K562 (cell line): ENCODE measurements at regions not wholly inside any gene's neighbourhood (a gene's known extent, or its start where the extent isn't known, plus 50 kb on each side); places are given as distances from the start of the nearest gene placed in this dataset.

ENCODE experiments used
- ATAC-seq: fragments of 200-7000 bp; cut with Tn5 transposase; 3 replicates; pipeline ENCODE4 v1.9.1; 2020; ENCODE audit warnings: moderate library complexity
- BruUV-seq: library from RNA; stranded (reverse); fragments of 400-500 nt; replicated peaks from 2 replicates; lab custom pipeline; 2021; lab: Mats Ljungman, UMichigan
- CTCF ChIA-PET: fragments of 300-600 bp; formaldehyde crosslinking; extraction: SDS; loops from one replicate; lab custom pipeline; 2021; ENCODE audit warnings: low intra/inter-chr PET ratio; lab: Yijun Ruan, JAX
- POLR2A ChIA-PET: fragments of 300-600, 350-650 bp; sonication (Branson Sonifier 250); formaldehyde crosslinking; extraction: SDS; loops from one replicate; lab custom pipeline; 2021; ENCODE audit warnings: antibody characterized with exemption, inconsistent platforms; lab: Yijun Ruan, JAX
- DNase-seq, 4 experiments: peaks; one replicate each; pipeline versions ENCODE4 v3.0.0 to v3.0.0-alpha.2; 2011 to 2018; ENCODE audit warnings: low spot score in 3 of 4, mixed read lengths in 3 of 4; ENCODE audit errors: extremely low read depth in 1 of 4
- FAIRE-seq: peaks from 2 replicates; lab custom pipeline; 2011; peaks lifted over from hg19 to GRCh38; lab: Jason Lieb, UNC
- H2AFZ ChIP-seq: 2 replicates; pipeline ENCODE4 v1.6.0; 2011; ENCODE audit warnings: low read depth, low read length, control low read depth, inconsistent platforms
- H3K27ac ChIP-seq: fragments of 200-600 bp; 3 replicates; pipeline ENCODE4 v1.8.0; 2011; ENCODE audit warnings: low read depth, mild to moderate bottlenecking, control low read depth, inconsistent platforms, low read length, moderate library complexity, mixed read lengths; ENCODE audit errors: extremely low read depth
- H3K27me3 ChIP-seq, 2 experiments: fragments of 300-600 bp in 1 of 2; 2 replicates in 1 of 2; 3 replicates in 1 of 2; pipeline versions ENCODE4 v1.6.0 to v1.8.0; 2011; ENCODE audit warnings: inconsistent platforms in 2 of 2, low read length in 2 of 2, mild to moderate bottlenecking in 1 of 2, mixed read lengths in 1 of 2, moderate library complexity in 1 of 2; ENCODE audit not compliant: control insufficient read depth in 2 of 2, insufficient read depth in 2 of 2
- H3K36me3 ChIP-seq: fragments of 300-600 bp; 3 replicates; pipeline ENCODE4 v1.8.0; 2011; ENCODE audit warnings: mild to moderate bottlenecking, low read length, inconsistent platforms; ENCODE audit not compliant: control insufficient read depth, insufficient read depth
- H3K4me1 ChIP-seq, 2 experiments: fragments of 200-600 bp in 1 of 2; replicated peaks in 1 of 2; 2 replicates in 1 of 2; 3 replicates in 1 of 2; pipeline versions ENCODE4 v1.5.1 to v1.8.0; 2011; ENCODE audit warnings: inconsistent platforms in 2 of 2, low read length in 2 of 2, mild to moderate bottlenecking in 1 of 2, mixed read lengths in 1 of 2, moderate library complexity in 1 of 2; ENCODE audit not compliant: control insufficient read depth in 2 of 2, insufficient read depth in 2 of 2
- H3K4me2 ChIP-seq: 2 replicates; pipeline ENCODE4 v1.6.1; 2011; ENCODE audit warnings: low read length, control low read depth, inconsistent platforms, mixed read lengths; ENCODE audit not compliant: insufficient read depth
- H3K4me3 ChIP-seq: fragments of 200-600 bp; sonication (generic), shearing (Covaris generic); 2 replicates; pipeline ENCODE4 v1.5.1; 2016; ENCODE audit warnings: control low read depth, inconsistent platforms
- H3K79me2 ChIP-seq: fragments of 200-600 bp; 3 replicates; pipeline ENCODE4 v1.8.0; 2011; ENCODE audit warnings: low read length, inconsistent platforms; ENCODE audit not compliant: control insufficient read depth, insufficient read depth
- H3K9ac ChIP-seq, 2 experiments: 2 replicates each; pipeline versions ENCODE4 v1.6.0 to v1.6.1; 2011; ENCODE audit warnings: low read depth in 2 of 2, low read length in 2 of 2, control low read depth in 1 of 2, inconsistent platforms in 1 of 2, mild to moderate bottlenecking in 1 of 2, mixed read lengths in 1 of 2; ENCODE audit not compliant: insufficient read depth in 1 of 2
- H3K9me1 ChIP-seq: one replicate; pipeline ENCODE4 v1.6.0; 2011; ENCODE audit warnings: inconsistent platforms, mild to moderate bottlenecking, low read length, moderate library complexity; ENCODE audit not compliant: control insufficient read depth, insufficient read depth
- H3K9me3 ChIP-seq: replicated peaks from 2 replicates; pipeline ENCODE4 v1.5.1; 2011; ENCODE audit warnings: low read depth, low read length, inconsistent platforms; ENCODE audit not compliant: control insufficient read depth, insufficient read depth
- H4K20me1 ChIP-seq: replicated peaks from 2 replicates; pipeline ENCODE4 v1.6.1; 2011; ENCODE audit warnings: low read length, inconsistent platforms, mixed read lengths; ENCODE audit not compliant: control insufficient read depth, insufficient read depth
- BRD9 ChIP-seq: fragments of 450-650 bp; IDR thresholded peaks from 2 replicates; pipeline ENCODE4 v1.6.1; 2018; ENCODE audit warnings: low read depth; ENCODE audit not compliant: partially characterized antibody
- BRF1 ChIP-seq: IDR thresholded peaks from 3 replicates; pipeline ENCODE4 v1.6.1; 2011; ENCODE audit warnings: borderline replicate concordance, mild to moderate bottlenecking; ENCODE audit not compliant: insufficient read length; ENCODE audit errors: extremely low read depth
- EZH2 ChIP-seq: IDR thresholded peaks from 2 replicates; pipeline ENCODE4 v1.6.1; 2012; ENCODE audit warnings: low read depth, mild to moderate bottlenecking, inconsistent platforms, low read length, borderline replicate concordance
- FOSL1 ChIP-seq: fragments of 200-800 bp; sonication (Bioruptor generic); conservative IDR thresholded peaks from 2 replicates; pipeline ENCODE4 v1.6.1; 2016; ENCODE audit warnings: missing genetic modification characterization, missing compliant biosample characterization
- NCOA2 ChIP-seq, 2 experiments: fragments of 450-650 bp; IDR thresholded peaks; 2 replicates each; pipeline ENCODE4 v1.6.1; 2018; ENCODE audit warnings: mild to moderate bottlenecking in 2 of 2, moderate library complexity in 1 of 2; ENCODE audit not compliant: partially characterized antibody in 2 of 2
- PTRF ChIP-seq: fragments of 450-650 bp; IDR thresholded peaks from 2 replicates; pipeline ENCODE4 v1.6.1; 2016; ENCODE audit warnings: mild to moderate bottlenecking, missing genetic modification characterization, missing compliant biosample characterization
- RBFOX2 ChIP-seq: fragments of 200-400 bp; formaldehyde crosslinking; IDR thresholded peaks from 2 replicates; pipeline ENCODE4 v1.6.1; 2017; ENCODE audit warnings: low read depth, mild to moderate bottlenecking, low read length, moderate library complexity
- ZNF12 ChIP-seq: sonication (generic); formaldehyde crosslinking; IDR thresholded peaks from 2 replicates; pipeline ENCODE4 v1.4.0; 2020; ENCODE audit warnings: mild to moderate bottlenecking, missing genetic modification reagents
- ZNF224 ChIP-seq: sonication (generic); formaldehyde crosslinking; IDR thresholded peaks from 2 replicates; pipeline ENCODE4 v1.8.0; 2022; ENCODE audit warnings: mild to moderate bottlenecking, missing genetic modification reagents
- WGBS: fragments of 100-300 bp; shearing (Covaris generic); methylation state at CpG from one replicate; pipeline ENCODE4 v1.1.6; 2016; ENCODE audit warnings: low coverage, mixed read lengths; ENCODE audit not compliant: insufficient coverage; ENCODE audit errors: missing lambda C conversion rate; 5-methylcytosine and 5-hydroxymethylcytosine counted together
- in situ Hi-C: fragments of 300-500 bp; cut with MboI; formaldehyde crosslinking; loops from 4 replicates; pipeline ENCODE4 v1.15.0; 2018; ENCODE audit warnings: inconsistent platforms, mixed read lengths
- intact Hi-C: fragments of 100-400 bp; cut with micrococcal nuclease; formaldehyde crosslinking; loops from 2 replicates; pipeline ENCODE4 v1.14.2; 2022
- TF ChIP-seq, protein P1 (sequence below): fragments of 250-450 bp; sonication (Bioruptor Pico); IDR thresholded peaks from 2 replicates; pipeline ENCODE4 v1.4.0; 2020; ENCODE audit warnings: mild to moderate bottlenecking, moderate library complexity

GRCh38 chr15:67901922-67902321 is 62.1 kb upstream of the RNU6-1 start:
- peak overlapping the region; percentile 36; the same call in 1 of the 2 replicates for H2AFZ ChIP-seq
- WGBS = 38% methylated on average over 1 of the region's 1 CpG
- H3K27ac ChIP-seq = no peak overlapping the region
- no peaks in the 10 kb centered on the region for H3K36me3 ChIP-seq
- BruUV-seq = no TSS peak
- intact Hi-C loops (no loop called here), in situ Hi-C loops (no loop called here)
- peaks cover 2% of the 10 kb centered on the region; the same call in 1 of the 2 replicates for H3K9me3 ChIP-seq
- no peak for FAIRE-seq
- ChIA-PET CTCF (no interaction called here), POLR2A (interaction anchor here (0.6 to 1.4 kb wide), 2 partner anchors 17 to 248 kb away, joined by 3 read pairs; no protein-coding TSS in a partner anchor)
- H3K4me1 ChIP-seq = peaks cover 0 to 14% of the 10 kb centered on the region in 2 experiments; a peak in 3 of 5 replicates
- H3K27me3 ChIP-seq = no peaks in the 10 kb centered on the region
- no peaks in the 10 kb centered on the region for H3K9me1 ChIP-seq
- ATAC-seq = no peak
- TF ChIP-seq FOSL1 (tag) = no peak
- no peak for TF ChIP-seq NCOA2 (IDR thresholded peaks at IDR 0.05; ENCODE audit: partially characterized antibody in 2 of 2)
- no peak for TF ChIP-seq PTRF (tag)
- no peak for TF ChIP-seq EZH2
- no peak for TF ChIP-seq ZNF224 (CRISPR knock-in tag)
- TF ChIP-seq BRF1 = no peak
- TF ChIP-seq BRD9 = no peak
- TF ChIP-seq ZNF12 (CRISPR knock-in tag) = no peak
- no peak for TF ChIP-seq RBFOX2
- TF ChIP-seq, protein P1, sequence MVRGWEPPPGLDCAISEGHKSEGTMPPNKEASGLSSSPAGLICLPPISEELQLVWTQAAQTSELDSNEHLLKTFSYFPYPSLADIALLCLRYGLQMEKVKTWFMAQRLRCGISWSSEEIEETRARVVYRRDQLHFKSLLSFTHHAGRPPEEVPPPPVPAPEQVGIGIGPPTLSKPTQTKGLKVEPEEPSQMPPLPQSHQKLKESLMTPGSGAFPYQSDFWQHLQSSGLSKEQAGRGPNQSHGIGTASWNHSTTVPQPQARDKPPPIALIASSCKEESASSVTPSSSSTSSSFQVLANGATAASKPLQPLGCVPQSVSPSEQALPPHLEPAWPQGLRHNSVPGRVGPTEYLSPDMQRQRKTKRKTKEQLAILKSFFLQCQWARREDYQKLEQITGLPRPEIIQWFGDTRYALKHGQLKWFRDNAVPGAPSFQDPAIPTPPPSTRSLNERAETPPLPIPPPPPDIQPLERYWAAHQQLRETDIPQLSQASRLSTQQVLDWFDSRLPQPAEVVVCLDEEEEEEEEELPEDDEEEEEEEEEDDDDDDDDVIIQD (CRISPR knock-in tag) = no peak
- H4K20me1 ChIP-seq = no peaks in the 10 kb centered on the region
- no peak overlapping the region for H3K4me3 ChIP-seq
- no peak overlapping the region for H3K9ac ChIP-seq
- no peak for DNase-seq
- no peak overlapping the region for H3K4me2 ChIP-seq
- H3K79me2 ChIP-seq = no peaks in the 10 kb centered on the region
